HEK293 (cell line): ENCODE measurements at regions not wholly inside any gene's neighbourhood (a gene's known extent, or its start where the extent isn't known, plus 50 kb on each side); places are given as distances from the start of the nearest gene placed in this dataset.
"Not testable (repeated sequence)": the region's sequence is repeated elsewhere in the genome, so short reads cannot be mapped to it uniquely, and the experiment has no call there.

Experiments
- CTCF ChIA-PET: fragments of 350-600 bp; formaldehyde crosslinking; extraction: SDS; loops from one replicate; lab custom pipeline; 2021; ENCODE audit warnings: antibody characterized with exemption; lab: Yijun Ruan, JAX
- POLR2A ChIA-PET: fragments of 300-600 bp; formaldehyde crosslinking; extraction: SDS; loops from one replicate; lab custom pipeline; 2020; ENCODE audit warnings: antibody characterized with exemption, inconsistent platforms; lab: Yijun Ruan, JAX
- H3K27ac ChIP-seq: fragments of 200-500 bp; sonication (Bioruptor generic); 2 replicates; pipeline ENCODE4 v1.5.1; 2014; ENCODE audit warnings: low read depth, low read length, control low read depth, inconsistent platforms; ENCODE audit errors: extremely low read depth
- H3K36me3 ChIP-seq, 2 experiments: fragments of 200-500 bp in 1 of 2; sonication (Bioruptor generic) in 1 of 2; 1 replicate in 1 of 2; 2 replicates in 1 of 2; pipeline ENCODE4 v1.5.1; 2014 to 2017; ENCODE audit warnings: inconsistent platforms in 2 of 2, low read length in 2 of 2; ENCODE audit not compliant: control insufficient read depth in 2 of 2, insufficient read depth in 1 of 2
- H3K4me1 ChIP-seq: fragments of 200-500 bp; sonication (Bioruptor generic); 2 replicates; pipeline ENCODE4 v1.5.1; 2014; ENCODE audit warnings: mild to moderate bottlenecking, low read length, inconsistent platforms; ENCODE audit not compliant: control insufficient read depth, insufficient read depth
- H3K4me3 ChIP-seq: 2 replicates; pipeline ENCODE4 v1.5.1; 2011; ENCODE audit warnings: low read depth, mild to moderate bottlenecking, control low read depth, low read length, moderate library complexity
- H3K9me3 ChIP-seq: fragments of 200-500 bp; sonication (Bioruptor generic); 2 replicates; pipeline ENCODE4 v1.5.1; 2014; ENCODE audit warnings: low read depth, low read length, inconsistent platforms; ENCODE audit not compliant: control insufficient read depth, insufficient read depth
- GLI4 ChIP-seq: fragments of 450-650 bp; formaldehyde crosslinking; IDR thresholded peaks from 2 replicates; pipeline ENCODE4 v1.5.1; 2016; ENCODE audit warnings: missing biosample characterization, missing genetic modification characterization
- MEIS1 ChIP-seq: sonication (generic); formaldehyde crosslinking; IDR thresholded peaks from 2 replicates; pipeline ENCODE4 v1.8.1; 2022; ENCODE audit warnings: missing genetic modification reagents, mild to moderate bottlenecking, borderline replicate concordance
- MYNN ChIP-seq: fragments of 450-650 bp; formaldehyde crosslinking; IDR thresholded peaks from 2 replicates; pipeline ENCODE4 v1.5.1; 2016; ENCODE audit warnings: missing biosample characterization, missing genetic modification characterization, borderline replicate concordance
- SALL2 ChIP-seq: fragments of 450-650 bp; formaldehyde crosslinking; IDR thresholded peaks from 2 replicates; pipeline ENCODE4 v1.5.0; 2017; ENCODE audit warnings: missing biosample characterization, mild to moderate bottlenecking, missing genetic modification characterization, borderline replicate concordance
- ZFHX2 ChIP-seq: fragments of 450-650 bp; formaldehyde crosslinking; conservative IDR thresholded peaks from 2 replicates; pipeline ENCODE4 v1.5.1; 2016; ENCODE audit warnings: missing biosample characterization, missing genetic modification characterization
- ZNF112 ChIP-seq: fragments of 450-650 bp; formaldehyde crosslinking; IDR thresholded peaks from 2 replicates; pipeline ENCODE4 v1.5.0; 2017; ENCODE audit warnings: missing biosample characterization, missing genetic modification characterization
- ZNF121 ChIP-seq: fragments of 450-650 bp; formaldehyde crosslinking; IDR thresholded peaks from 2 replicates; pipeline ENCODE4 v1.5.1; 2016; ENCODE audit warnings: missing biosample characterization, missing genetic modification characterization
- ZNF175 ChIP-seq: fragments of 450-650 bp; formaldehyde crosslinking; IDR thresholded peaks from 2 replicates; pipeline ENCODE4 v1.5.1; 2016; ENCODE audit warnings: missing biosample characterization, missing genetic modification characterization
- ZNF221 ChIP-seq: fragments of 450-650 bp; formaldehyde crosslinking; IDR thresholded peaks from 2 replicates; pipeline ENCODE4 v1.5.1; 2017; ENCODE audit warnings: missing biosample characterization, missing genetic modification characterization, borderline replicate concordance
- ZNF530 ChIP-seq: fragments of 450-650 bp; formaldehyde crosslinking; IDR thresholded peaks from 2 replicates; pipeline ENCODE4 v1.5.1; 2016; ENCODE audit warnings: low read depth, missing biosample characterization, missing genetic modification characterization
- ZNF560 ChIP-seq: fragments of 450-650 bp; formaldehyde crosslinking; IDR thresholded peaks from 2 replicates; pipeline ENCODE4 v1.5.1; 2017; ENCODE audit warnings: missing biosample characterization, missing genetic modification characterization, borderline replicate concordance
- ZNF629 ChIP-seq: fragments of 450-650 bp; formaldehyde crosslinking; IDR thresholded peaks from 2 replicates; pipeline ENCODE4 v1.5.1; 2017; ENCODE audit warnings: missing biosample characterization, missing genetic modification characterization
- ZNF660 ChIP-seq: fragments of 450-650 bp; IDR thresholded peaks from 2 replicates; pipeline ENCODE4 v1.5.1; 2018; ENCODE audit warnings: missing biosample characterization, mild to moderate bottlenecking, missing genetic modification characterization
- ZNF747 ChIP-seq: fragments of 450-650 bp; formaldehyde crosslinking; IDR thresholded peaks from 2 replicates; pipeline ENCODE4 v1.5.1; 2016; ENCODE audit warnings: missing biosample characterization, missing genetic modification characterization
- ZNF777 ChIP-seq: fragments of 450-650 bp; formaldehyde crosslinking; IDR thresholded peaks from 2 replicates; pipeline ENCODE4 v1.5.1; 2017; ENCODE audit warnings: missing biosample characterization, missing genetic modification characterization, borderline replicate concordance
- ZNF791 ChIP-seq: fragments of 450-650 bp; formaldehyde crosslinking; IDR thresholded peaks from 2 replicates; pipeline ENCODE4 v1.5.1; 2016; ENCODE audit warnings: missing biosample characterization, missing genetic modification characterization
- ZNF792 ChIP-seq: fragments of 450-650 bp; formaldehyde crosslinking; IDR thresholded peaks from 2 replicates; pipeline ENCODE4 v1.5.1; 2016; ENCODE audit warnings: missing biosample characterization, missing genetic modification characterization
- TF ChIP-seq, protein P1 (sequence below): fragments of 450-650 bp; formaldehyde crosslinking; IDR thresholded peaks from 2 replicates; pipeline ENCODE4 v1.5.1; 2016; ENCODE audit warnings: missing biosample characterization, missing genetic modification characterization
- TF ChIP-seq, protein P2 (sequence below): sonication (generic); formaldehyde crosslinking; IDR thresholded peaks from 2 replicates; pipeline ENCODE4 v1.8.1; 2022; ENCODE audit warnings: mild to moderate bottlenecking, moderate library complexity, missing genetic modification reagents
- TF ChIP-seq, protein P3 (sequence below): fragments of 450-650 bp; formaldehyde crosslinking; IDR thresholded peaks from 2 replicates; pipeline ENCODE4 v1.5.1; 2017; ENCODE audit warnings: missing biosample characterization, missing genetic modification characterization
- TF ChIP-seq, protein P4 (sequence below): fragments of 450-650 bp; formaldehyde crosslinking; conservative IDR thresholded peaks from 2 replicates; pipeline ENCODE4 v1.5.1; 2016; ENCODE audit warnings: low read depth, missing biosample characterization, missing genetic modification characterization

DNA sequence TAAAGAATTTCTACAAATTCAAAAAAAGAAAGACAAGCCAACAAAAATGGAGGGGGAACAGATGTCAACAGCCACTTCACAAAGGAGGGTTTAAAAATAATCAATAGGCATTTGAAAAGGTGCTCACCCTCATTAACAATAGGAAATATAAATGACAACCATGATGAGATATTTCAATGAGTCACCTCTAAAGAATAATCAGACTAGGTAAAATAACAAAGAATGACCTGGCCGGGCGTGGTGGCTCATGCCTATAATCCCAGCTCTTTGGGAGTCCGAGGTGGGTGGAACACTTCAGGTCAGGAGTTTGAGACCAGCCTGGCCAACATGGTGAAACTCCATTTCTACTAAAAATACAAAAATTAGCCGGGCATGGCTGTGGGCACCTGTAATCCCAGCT, 133.6 kb downstream of the KCNE4 start (continued):
- no peak for TF ChIP-seq ZNF777 (tag by site-specific recombination)

DNA sequence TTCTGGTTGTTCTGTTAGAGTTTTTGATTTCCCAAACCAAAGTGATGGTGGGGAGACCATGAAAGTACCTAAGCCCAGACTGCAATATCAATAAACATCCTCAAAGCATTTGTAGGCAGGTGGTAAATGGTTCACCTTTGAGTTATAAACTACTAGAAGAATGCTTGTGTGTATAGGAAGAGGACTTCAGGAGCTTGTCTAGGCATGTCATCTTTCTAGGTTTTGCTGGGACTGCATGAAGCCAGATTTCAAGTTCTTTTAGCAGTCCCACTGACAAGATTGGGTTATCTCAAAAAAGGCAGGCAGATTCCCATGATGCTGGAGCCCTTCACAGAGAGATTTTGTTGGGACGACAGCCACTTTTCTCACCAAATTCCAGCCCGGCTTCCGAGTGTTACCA, 135.3 kb downstream of the KCNE4 start:
- POLR2A ChIA-PET, result no interaction called here
- no peak for TF ChIP-seq ZNF660 (tag by site-specific recombination)
- no peak for TF ChIP-seq ZNF112 (tag by site-specific recombination)
- TF ChIP-seq ZNF530 (tag by site-specific recombination), result no peak
- no peak for TF ChIP-seq ZNF221
- TF ChIP-seq, all 188 proteins: peak for 0
- H3K4me3 ChIP-seq, result no peak overlapping the region
- CTCF ChIA-PET, result interaction anchor here (0.9 kb wide), 1 partner anchor 215 kb away, joined by 3 read pairs; no protein-coding TSS in a partner anchor
- no peaks in the 10 kb centered on the region for H3K4me1 ChIP-seq
- no peaks in the 10 kb centered on the region for H3K36me3 ChIP-seq
- no peaks in the 10 kb centered on the region for H3K9me3 ChIP-seq
- no peak overlapping the region for H3K27ac ChIP-seq

DNA sequence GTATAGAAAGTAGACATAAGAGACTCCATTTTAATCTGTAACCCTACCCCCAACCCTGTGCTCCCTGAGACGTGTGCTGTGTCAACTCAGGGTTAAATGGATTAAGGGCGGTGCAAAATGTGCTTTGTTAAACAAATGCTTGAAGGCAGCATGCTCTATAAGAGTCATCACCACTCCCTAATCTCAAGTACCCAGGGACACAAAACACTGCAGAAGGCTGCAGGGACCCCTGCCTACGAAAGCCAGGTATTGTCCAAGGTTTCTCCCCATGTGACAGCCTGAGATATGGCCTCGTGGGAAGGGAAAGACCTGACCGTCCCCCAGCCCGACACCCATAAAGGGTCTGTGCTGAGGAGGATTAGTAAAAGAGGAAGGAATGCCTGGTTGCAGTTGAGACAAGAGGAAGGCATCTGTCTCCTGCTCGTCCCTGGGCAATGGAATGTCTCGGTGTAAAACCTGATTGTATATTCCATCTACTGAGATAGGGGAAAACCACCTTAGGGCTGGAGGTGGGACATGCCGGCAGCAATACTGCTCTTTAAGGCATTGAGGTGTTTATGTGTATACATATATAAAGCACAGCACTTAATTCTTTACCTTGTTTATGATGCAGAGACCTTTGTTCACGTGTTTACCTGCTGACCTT, 138.7 kb downstream of the KCNE4 start:
- H3K4me1 ChIP-seq, CTCF ChIA-PET, H3K36me3 ChIP-seq, H3K27ac ChIP-seq, H3K9me3 ChIP-seq, H3K4me3 ChIP-seq, POLR2A ChIA-PET: not testable (repeated sequence)

DNA sequence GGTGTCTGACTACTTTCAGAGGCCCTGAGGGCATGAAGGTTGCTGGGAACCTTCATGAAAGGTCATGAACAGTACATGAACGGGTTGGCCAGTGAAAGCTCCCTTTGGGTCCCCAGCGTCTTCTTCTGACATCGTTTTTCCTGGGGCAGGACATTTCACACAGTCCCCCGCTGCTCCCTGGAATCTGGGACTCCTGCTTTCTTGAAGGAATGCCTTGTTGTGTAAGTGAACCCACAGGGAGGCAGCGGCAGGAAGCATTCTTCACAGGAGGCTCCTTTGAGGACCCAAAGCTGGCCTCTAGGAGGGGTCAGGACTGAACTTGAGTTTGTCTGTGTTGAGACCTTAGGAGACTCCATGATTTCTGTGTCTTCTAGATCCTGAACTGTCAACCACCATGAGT, 144.3 kb downstream of the KCNE4 start:
- H3K27ac ChIP-seq, result no peak overlapping the region
- no peaks in the 10 kb centered on the region for H3K4me1 ChIP-seq
- ChIA-PET CTCF (interaction anchor here (1.5 kb wide), 1 partner anchor 225 kb away, joined by 3 read pairs; no protein-coding TSS in a partner anchor), POLR2A (no interaction called here)
- no peak overlapping the region for H3K4me3 ChIP-seq
- no peaks in the 10 kb centered on the region for H3K9me3 ChIP-seq
- no peaks in the 10 kb centered on the region for H3K36me3 ChIP-seq
- TF ChIP-seq ZNF629 (tag by site-specific recombination) (no peak), ZNF121 (no peak), ZNF791 (no peak), ZNF175 (tag by site-specific recombination) (no peak), ZNF777 (tag by site-specific recombination) (no peak), GLI4 (tag by site-specific recombination) (no peak), MYNN (tag by site-specific recombination) (no peak), ZNF792 (no peak), SALL2 (no peak), MEIS1 (no peak), ZNF747 (no peak), ZFHX2 (no peak), ZNF560 (tag by site-specific recombination) (no peak)
- TF ChIP-seq, protein P1, sequence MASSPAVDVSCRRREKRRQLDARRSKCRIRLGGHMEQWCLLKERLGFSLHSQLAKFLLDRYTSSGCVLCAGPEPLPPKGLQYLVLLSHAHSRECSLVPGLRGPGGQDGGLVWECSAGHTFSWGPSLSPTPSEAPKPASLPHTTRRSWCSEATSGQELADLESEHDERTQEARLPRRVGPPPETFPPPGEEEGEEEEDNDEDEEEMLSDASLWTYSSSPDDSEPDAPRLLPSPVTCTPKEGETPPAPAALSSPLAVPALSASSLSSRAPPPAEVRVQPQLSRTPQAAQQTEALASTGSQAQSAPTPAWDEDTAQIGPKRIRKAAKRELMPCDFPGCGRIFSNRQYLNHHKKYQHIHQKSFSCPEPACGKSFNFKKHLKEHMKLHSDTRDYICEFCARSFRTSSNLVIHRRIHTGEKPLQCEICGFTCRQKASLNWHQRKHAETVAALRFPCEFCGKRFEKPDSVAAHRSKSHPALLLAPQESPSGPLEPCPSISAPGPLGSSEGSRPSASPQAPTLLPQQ (tag by site-specific recombination), result no peak
- TF ChIP-seq, protein P2, sequence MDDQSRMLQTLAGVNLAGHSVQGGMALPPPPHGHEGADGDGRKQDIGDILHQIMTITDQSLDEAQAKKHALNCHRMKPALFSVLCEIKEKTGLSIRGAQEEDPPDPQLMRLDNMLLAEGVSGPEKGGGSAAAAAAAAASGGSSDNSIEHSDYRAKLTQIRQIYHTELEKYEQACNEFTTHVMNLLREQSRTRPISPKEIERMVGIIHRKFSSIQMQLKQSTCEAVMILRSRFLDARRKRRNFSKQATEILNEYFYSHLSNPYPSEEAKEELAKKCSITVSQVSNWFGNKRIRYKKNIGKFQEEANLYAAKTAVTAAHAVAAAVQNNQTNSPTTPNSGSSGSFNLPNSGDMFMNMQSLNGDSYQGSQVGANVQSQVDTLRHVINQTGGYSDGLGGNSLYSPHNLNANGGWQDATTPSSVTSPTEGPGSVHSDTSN (CRISPR knock-in tag), result no peak
- TF ChIP-seq, protein P3, sequence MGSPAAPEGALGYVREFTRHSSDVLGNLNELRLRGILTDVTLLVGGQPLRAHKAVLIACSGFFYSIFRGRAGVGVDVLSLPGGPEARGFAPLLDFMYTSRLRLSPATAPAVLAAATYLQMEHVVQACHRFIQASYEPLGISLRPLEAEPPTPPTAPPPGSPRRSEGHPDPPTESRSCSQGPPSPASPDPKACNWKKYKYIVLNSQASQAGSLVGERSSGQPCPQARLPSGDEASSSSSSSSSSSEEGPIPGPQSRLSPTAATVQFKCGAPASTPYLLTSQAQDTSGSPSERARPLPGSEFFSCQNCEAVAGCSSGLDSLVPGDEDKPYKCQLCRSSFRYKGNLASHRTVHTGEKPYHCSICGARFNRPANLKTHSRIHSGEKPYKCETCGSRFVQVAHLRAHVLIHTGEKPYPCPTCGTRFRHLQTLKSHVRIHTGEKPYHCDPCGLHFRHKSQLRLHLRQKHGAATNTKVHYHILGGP (tag by site-specific recombination), result no peak
- TF ChIP-seq, protein P4, sequence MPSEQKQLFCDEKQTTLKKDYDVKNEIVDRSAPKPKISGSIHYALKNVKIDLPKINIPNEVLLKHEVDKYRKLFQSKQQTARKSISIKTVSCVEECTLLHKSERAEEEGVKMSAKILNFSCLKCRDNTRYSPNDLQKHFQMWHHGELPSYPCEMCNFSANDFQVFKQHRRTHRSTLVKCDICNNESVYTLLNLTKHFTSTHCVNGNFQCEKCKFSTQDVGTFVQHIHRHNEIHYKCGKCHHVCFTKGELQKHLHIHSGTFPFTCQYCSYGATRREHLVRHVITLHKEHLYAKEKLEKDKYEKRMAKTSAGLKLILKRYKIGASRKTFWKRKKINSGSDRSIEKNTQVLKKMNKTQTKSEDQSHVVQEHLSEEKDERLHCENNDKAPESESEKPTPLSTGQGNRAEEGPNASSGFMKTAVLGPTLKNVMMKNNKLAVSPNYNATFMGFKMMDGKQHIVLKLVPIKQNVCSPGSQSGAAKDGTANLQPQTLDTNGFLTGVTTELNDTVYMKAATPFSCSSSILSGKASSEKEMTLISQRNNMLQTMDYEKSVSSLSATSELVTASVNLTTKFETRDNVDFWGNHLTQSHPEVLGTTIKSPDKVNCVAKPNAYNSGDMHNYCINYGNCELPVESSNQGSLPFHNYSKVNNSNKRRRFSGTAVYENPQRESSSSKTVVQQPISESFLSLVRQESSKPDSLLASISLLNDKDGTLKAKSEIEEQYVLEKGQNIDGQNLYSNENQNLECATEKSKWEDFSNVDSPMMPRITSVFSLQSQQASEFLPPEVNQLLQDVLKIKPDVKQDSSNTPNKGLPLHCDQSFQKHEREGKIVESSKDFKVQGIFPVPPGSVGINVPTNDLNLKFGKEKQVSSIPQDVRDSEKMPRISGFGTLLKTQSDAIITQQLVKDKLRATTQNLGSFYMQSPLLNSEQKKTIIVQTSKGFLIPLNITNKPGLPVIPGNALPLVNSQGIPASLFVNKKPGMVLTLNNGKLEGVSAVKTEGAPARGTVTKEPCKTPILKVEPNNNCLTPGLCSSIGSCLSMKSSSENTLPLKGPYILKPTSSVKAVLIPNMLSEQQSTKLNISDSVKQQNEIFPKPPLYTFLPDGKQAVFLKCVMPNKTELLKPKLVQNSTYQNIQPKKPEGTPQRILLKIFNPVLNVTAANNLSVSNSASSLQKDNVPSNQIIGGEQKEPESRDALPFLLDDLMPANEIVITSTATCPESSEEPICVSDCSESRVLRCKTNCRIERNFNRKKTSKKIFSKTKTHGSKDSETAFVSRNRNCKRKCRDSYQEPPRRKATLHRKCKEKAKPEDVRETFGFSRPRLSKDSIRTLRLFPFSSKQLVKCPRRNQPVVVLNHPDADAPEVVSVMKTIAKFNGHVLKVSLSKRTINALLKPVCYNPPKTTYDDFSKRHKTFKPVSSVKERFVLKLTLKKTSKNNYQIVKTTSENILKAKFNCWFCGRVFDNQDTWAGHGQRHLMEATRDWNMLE (tag by site-specific recombination), result no peak
